ENCODE measurements at regions not wholly inside any gene's neighbourhood (a gene's known extent, or its start where the extent isn't known, plus 50 kb on each side); places are given as distances from the start of the nearest gene placed in this dataset.

DNA sequence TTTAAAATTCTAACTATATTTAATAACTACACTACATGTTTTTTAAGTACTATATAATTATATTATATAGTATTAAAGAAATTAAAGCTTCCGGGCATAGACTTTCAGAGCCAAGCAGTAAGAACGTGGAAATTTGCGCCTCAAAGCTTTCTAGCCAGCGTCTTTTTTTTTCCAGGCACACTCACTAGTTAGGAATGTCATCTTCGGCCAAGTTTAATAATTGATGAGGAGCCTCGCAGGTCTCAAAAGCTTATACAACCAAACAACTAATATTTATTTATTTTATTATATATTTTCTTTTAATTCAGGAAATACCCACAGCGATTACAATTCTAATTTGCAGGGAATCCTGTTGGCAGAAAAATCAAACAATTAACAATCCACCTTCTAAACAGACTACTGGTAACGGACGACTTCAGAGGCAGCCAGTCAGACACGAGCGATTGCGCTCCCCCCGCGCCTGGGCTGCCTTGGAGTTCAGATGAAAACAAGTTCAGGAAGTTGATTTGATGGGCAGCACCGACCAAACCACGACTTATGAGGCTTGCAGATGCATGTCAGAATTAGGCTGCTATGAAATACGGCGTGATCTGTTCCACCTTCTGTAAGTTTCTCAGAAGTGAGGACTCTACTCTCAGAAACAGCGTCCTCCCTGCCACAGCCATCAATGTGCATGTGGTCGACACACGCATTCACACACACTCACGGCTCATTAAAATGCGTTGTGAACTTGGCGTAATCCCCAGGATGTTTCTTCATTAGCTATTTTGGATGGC is 431.8 kb upstream of the MGMT start:
- TF ChIP-seq CTCF (IDR thresholded peaks at IDR 0.05; ENCODE audit: borderline replicate concordance, extremely low read depth, low read length, poor library complexity, severe bottlenecking) (no peak), EZH2 (IDR thresholded peaks at IDR 0.05; ENCODE audit: borderline replicate concordance, low read depth, low read length, severe bottlenecking) (no peak)
